ENCODE measurements at regions not wholly inside any gene's neighbourhood (a gene's known extent, or its start where the extent isn't known, plus 50 kb on each side); places are given as distances from the start of the nearest gene placed in this dataset.
"Not testable (repeated sequence)": the region's sequence is repeated elsewhere in the genome, so short reads cannot be mapped to it uniquely, and the experiment has no call there.

DNA sequence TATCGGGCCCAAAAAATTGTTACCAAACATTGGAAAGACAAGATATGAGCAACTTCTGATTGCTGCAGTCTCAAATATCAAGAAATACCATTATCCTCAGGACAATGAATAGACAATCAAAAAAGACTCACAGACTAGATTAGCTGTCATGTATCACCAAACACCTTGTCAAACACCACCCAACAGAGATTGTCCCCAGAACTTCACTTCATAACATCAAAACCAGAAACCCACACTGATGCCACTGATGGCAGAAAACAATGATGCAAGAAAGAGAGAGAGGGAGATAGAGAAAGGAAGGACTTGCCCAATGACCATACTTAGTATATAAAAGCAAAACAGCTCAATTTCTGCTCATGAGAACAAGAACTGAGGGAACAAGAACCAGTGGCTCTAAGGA is 56.0 kb upstream of the PPIAL4F start:
- TF ChIP-seq NFIC (IDR thresholded peaks at IDR 0.05; ENCODE audit: borderline replicate concordance); SIN3A (IDR thresholded peaks at IDR 0.05; ENCODE audit: borderline replicate concordance, low read depth, low read length); RCOR1 (IDR thresholded peaks at IDR 0.05; ENCODE audit: low read length); EZH2phosphoT487 (IDR thresholded peaks at IDR 0.05; ENCODE audit: borderline replicate concordance, low read depth); MEF2A (IDR thresholded peaks at IDR 0.05; ENCODE audit: borderline replicate concordance, low read depth); EP300 (IDR thresholded peaks at IDR 0.05; ENCODE audit: borderline replicate concordance in 1 of 2, low read depth in 1 of 2, low read length in 1 of 2); POLR2AphosphoS5 (IDR thresholded peaks at IDR 0.05; ENCODE audit: low read depth, low read length); NRF1 (IDR thresholded peaks at IDR 0.05; ENCODE audit: low read depth, low read length); YY1 (IDR thresholded peaks at IDR 0.05; ENCODE audit: low read depth); RAD21 (IDR thresholded peaks at IDR 0.05; ENCODE audit: low read length); ELF1 (IDR thresholded peaks at IDR 0.05): not testable (repeated sequence)
- TF ChIP-seq, protein P1, sequence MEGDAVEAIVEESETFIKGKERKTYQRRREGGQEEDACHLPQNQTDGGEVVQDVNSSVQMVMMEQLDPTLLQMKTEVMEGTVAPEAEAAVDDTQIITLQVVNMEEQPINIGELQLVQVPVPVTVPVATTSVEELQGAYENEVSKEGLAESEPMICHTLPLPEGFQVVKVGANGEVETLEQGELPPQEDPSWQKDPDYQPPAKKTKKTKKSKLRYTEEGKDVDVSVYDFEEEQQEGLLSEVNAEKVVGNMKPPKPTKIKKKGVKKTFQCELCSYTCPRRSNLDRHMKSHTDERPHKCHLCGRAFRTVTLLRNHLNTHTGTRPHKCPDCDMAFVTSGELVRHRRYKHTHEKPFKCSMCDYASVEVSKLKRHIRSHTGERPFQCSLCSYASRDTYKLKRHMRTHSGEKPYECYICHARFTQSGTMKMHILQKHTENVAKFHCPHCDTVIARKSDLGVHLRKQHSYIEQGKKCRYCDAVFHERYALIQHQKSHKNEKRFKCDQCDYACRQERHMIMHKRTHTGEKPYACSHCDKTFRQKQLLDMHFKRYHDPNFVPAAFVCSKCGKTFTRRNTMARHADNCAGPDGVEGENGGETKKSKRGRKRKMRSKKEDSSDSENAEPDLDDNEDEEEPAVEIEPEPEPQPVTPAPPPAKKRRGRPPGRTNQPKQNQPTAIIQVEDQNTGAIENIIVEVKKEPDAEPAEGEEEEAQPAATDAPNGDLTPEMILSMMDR (IDR thresholded peaks at IDR 0.05), result not testable (repeated sequence)

All from SK-N-SH (cell line).